Endodermal cell (in vitro differentiated cells): ENCODE measurements at regions not wholly inside any gene's neighbourhood (a gene's known extent, or its start where the extent isn't known, plus 50 kb on each side); places are given as distances from the start of the nearest gene placed in this dataset.

Experiments
- DNase-seq: peaks from one replicate; pipeline ENCODE4 v3.0.0-alpha.2; 2017
- H3K27ac ChIP-seq: 2 replicates; pipeline ENCODE4 v1.5.1; 2013; ENCODE audit warnings: mild to moderate bottlenecking, low read depth, low read length, moderate library complexity
- H3K27me3 ChIP-seq: 2 replicates; pipeline ENCODE4 v1.6.1; 2013; ENCODE audit warnings: mild to moderate bottlenecking, low read length, moderate library complexity; ENCODE audit not compliant: insufficient read depth, control insufficient read depth, poor library complexity, severe bottlenecking
- H3K36me3 ChIP-seq: 2 replicates; pipeline ENCODE4 v1.7.0; 2013; ENCODE audit warnings: mild to moderate bottlenecking, low read length, moderate library complexity; ENCODE audit not compliant: control insufficient read depth, insufficient read depth
- H3K4me1 ChIP-seq: one replicate; pipeline ENCODE4 v1.7.0; 2013; ENCODE audit warnings: low read length; ENCODE audit not compliant: control insufficient read depth, insufficient read depth
- H3K4me3 ChIP-seq: 2 replicates; pipeline ENCODE4 v1.5.1; 2013; ENCODE audit warnings: mild to moderate bottlenecking, low read length, moderate library complexity
- H3K9ac ChIP-seq: 2 replicates; pipeline ENCODE4 v1.6.1; 2013; ENCODE audit warnings: mild to moderate bottlenecking, low read length, moderate library complexity; ENCODE audit not compliant: poor library complexity, severe bottlenecking; ENCODE audit errors: extremely low read depth
- H3K9me3 ChIP-seq: 2 replicates; pipeline ENCODE4 v1.6.1; 2013; ENCODE audit warnings: mild to moderate bottlenecking, low read length, moderate library complexity; ENCODE audit not compliant: control insufficient read depth
- H3K27ac Mint-ChIP-seq: 2 replicates; pipeline ENCODE4 v1.8.0; 2020; ENCODE audit warnings: mixed read lengths
- H3K27me3 Mint-ChIP-seq: 2 replicates; pipeline ENCODE4 v1.8.0; 2021; ENCODE audit warnings: mild to moderate bottlenecking, mixed read lengths; ENCODE audit not compliant: insufficient read depth
- H3K36me3 Mint-ChIP-seq: 2 replicates; pipeline ENCODE4 v1.8.0; 2020; ENCODE audit warnings: low read depth, mixed read lengths
- H3K4me1 Mint-ChIP-seq: 2 replicates; pipeline ENCODE4 v1.8.0; 2020; ENCODE audit warnings: mixed read lengths
- H3K4me3 Mint-ChIP-seq: 2 replicates; pipeline ENCODE4 v1.8.0; 2020; ENCODE audit warnings: mild to moderate bottlenecking, moderate library complexity, mixed read lengths
- H3K9me3 Mint-ChIP-seq: 2 replicates; pipeline ENCODE4 v1.8.0; 2020; ENCODE audit warnings: mild to moderate bottlenecking, mixed read lengths
- WGBS, 2 experiments: methylation state at CpG; one replicate each; pipeline versions ENCODE4 v1.1.5 to v1.1.7; 2013; ENCODE audit warnings: missing lambda C conversion rate in 2 of 2, mixed read lengths in 1 of 2; ENCODE audit not compliant: insufficient coverage in 1 of 2, insufficient read length in 1 of 2; 5-methylcytosine and 5-hydroxymethylcytosine counted together
- TF ChIP-seq, protein P1 (sequence below): fragments of 200-600 bp; sonication (generic); conservative IDR thresholded peaks from 2 replicates; pipeline ENCODE4 v1.5.0; 2021; ENCODE audit warnings: antibody characterized with exemption, mild to moderate bottlenecking

- peaks cover 26% of the 10 kb centered on the region for H3K4me1 Mint-ChIP-seq
- no peak for DNase-seq
- peaks cover 15% of the 10 kb centered on the region for H3K4me1 ChIP-seq
- H3K4me3 ChIP-seq = no peak overlapping the region
- no peak overlapping the region for H3K4me3 Mint-ChIP-seq
- no peaks in the 10 kb centered on the region for H3K36me3 ChIP-seq
- H3K27ac Mint-ChIP-seq = no peak overlapping the region
- TF ChIP-seq, protein P1, sequence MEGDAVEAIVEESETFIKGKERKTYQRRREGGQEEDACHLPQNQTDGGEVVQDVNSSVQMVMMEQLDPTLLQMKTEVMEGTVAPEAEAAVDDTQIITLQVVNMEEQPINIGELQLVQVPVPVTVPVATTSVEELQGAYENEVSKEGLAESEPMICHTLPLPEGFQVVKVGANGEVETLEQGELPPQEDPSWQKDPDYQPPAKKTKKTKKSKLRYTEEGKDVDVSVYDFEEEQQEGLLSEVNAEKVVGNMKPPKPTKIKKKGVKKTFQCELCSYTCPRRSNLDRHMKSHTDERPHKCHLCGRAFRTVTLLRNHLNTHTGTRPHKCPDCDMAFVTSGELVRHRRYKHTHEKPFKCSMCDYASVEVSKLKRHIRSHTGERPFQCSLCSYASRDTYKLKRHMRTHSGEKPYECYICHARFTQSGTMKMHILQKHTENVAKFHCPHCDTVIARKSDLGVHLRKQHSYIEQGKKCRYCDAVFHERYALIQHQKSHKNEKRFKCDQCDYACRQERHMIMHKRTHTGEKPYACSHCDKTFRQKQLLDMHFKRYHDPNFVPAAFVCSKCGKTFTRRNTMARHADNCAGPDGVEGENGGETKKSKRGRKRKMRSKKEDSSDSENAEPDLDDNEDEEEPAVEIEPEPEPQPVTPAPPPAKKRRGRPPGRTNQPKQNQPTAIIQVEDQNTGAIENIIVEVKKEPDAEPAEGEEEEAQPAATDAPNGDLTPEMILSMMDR = no peak
- no peaks in the 10 kb centered on the region for H3K27me3 ChIP-seq
- no peaks in the 10 kb centered on the region for H3K9me3 ChIP-seq
- H3K9ac ChIP-seq = no peak overlapping the region
- H3K27me3 Mint-ChIP-seq = no peaks in the 10 kb centered on the region
- H3K27ac ChIP-seq = no peak overlapping the region
- 68 to 90% methylated on average over 2 to 4 of the region's 4 CpGs for WGBS, 2 experiments
- H3K9me3 Mint-ChIP-seq = peaks cover 5% of the 10 kb centered on the region
- H3K36me3 Mint-ChIP-seq = peaks cover 3% of the 10 kb centered on the region
These were observed 158.4 kb upstream of the SLC7A11 start for GRCh38 chr4:138400543-138400942.

- TF ChIP-seq, protein P1 = no peak
- Mint-ChIP-seq H3K36me3 (peaks cover 3% of the 10 kb centered on the region), H3K4me3 (no peak overlapping the region), H3K4me1 (peaks cover 26% of the 10 kb centered on the region), H3K27ac (no peak overlapping the region), H3K9me3 (peaks cover 5% of the 10 kb centered on the region), H3K27me3 (no peaks in the 10 kb centered on the region)
- H3K9me3 ChIP-seq = no peaks in the 10 kb centered on the region
- H3K27ac ChIP-seq = no peak overlapping the region
- no peaks in the 10 kb centered on the region for H3K27me3 ChIP-seq
- H3K4me3 ChIP-seq = no peak overlapping the region
- no peak overlapping the region for H3K9ac ChIP-seq
- H3K36me3 ChIP-seq = no peaks in the 10 kb centered on the region
- DNase-seq = no peak
- H3K4me1 ChIP-seq = peaks cover 15% of the 10 kb centered on the region
These were observed 157.9 kb upstream of the SLC7A11 start for GRCh38 chr4:138400066-138400465.

GRCh38 chr4:138399081-138399480 lies 156.9 kb upstream of the SLC7A11 start:
- Histone ChIP-seq H3K27ac (no peak overlapping the region), H3K36me3 (no peaks in the 10 kb centered on the region), H3K4me3 (peak overlapping the region; percentile 66), H3K9me3 (no peaks in the 10 kb centered on the region), H3K9ac (no peak overlapping the region), H3K4me1 (peaks cover 15% of the 10 kb centered on the region), H3K27me3 (no peaks in the 10 kb centered on the region)
- Mint-ChIP-seq H3K9me3 (peaks cover 5% of the 10 kb centered on the region), H3K27ac (peak overlapping the region; percentile 81), H3K27me3 (no peaks in the 10 kb centered on the region), H3K4me3 (no peak overlapping the region), H3K36me3 (peaks cover 3% of the 10 kb centered on the region), H3K4me1 (peaks cover 30% of the 10 kb centered on the region)
- no peak for DNase-seq
- TF ChIP-seq, protein P1 = no peak
